ENCODE measurements at regions not wholly inside any gene's neighbourhood (a gene's known extent, or its start where the extent isn't known, plus 50 kb on each side); places are given as distances from the start of the nearest gene placed in this dataset.

DNA sequence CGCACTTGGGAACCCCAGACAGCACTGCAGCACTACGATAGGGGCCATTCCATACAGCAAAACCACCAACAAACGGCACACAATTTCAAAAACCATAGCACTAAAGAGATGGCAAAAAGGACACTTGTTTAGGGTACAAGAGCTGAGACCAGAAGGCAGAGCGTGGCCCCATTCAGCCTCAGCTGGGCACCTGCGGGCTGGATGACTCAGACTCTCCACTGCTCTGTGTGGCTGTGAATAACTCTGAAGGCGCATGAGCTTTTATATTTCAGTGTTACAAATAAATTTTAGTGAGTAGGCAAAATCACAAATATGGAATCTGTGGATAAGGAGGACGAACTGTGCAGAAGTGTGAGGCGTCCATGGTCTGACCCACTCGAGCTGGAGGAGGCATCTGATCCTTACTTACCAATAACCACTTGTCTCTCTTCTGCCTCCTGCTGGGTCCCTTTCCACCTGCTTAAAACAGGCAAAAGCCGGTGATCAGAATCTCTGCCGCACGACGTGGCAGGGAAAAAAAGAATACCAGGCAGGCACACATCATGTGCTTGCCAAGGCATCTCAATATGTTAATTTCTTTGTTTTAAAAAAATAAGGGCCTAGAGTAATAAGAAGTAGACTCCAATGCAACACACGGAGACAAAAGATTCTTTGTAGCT lies 325.7 kb downstream of the SHANK2 start:
- Mint-ChIP-seq H3K27ac (no peak overlapping the region), H3K4me1 (ENCODE audit: low read depth) (no peaks in the 10 kb centered on the region), H3K36me3 (ENCODE audit: low read depth) (no peaks in the 10 kb centered on the region), H3K4me3 (no peak overlapping the region), H3K9me3 (peaks cover 20% of the 10 kb centered on the region), H3K27me3 (no peaks in the 10 kb centered on the region)
- intact Hi-C loops (cut with micrococcal nuclease), result no loop called here

DNA sequence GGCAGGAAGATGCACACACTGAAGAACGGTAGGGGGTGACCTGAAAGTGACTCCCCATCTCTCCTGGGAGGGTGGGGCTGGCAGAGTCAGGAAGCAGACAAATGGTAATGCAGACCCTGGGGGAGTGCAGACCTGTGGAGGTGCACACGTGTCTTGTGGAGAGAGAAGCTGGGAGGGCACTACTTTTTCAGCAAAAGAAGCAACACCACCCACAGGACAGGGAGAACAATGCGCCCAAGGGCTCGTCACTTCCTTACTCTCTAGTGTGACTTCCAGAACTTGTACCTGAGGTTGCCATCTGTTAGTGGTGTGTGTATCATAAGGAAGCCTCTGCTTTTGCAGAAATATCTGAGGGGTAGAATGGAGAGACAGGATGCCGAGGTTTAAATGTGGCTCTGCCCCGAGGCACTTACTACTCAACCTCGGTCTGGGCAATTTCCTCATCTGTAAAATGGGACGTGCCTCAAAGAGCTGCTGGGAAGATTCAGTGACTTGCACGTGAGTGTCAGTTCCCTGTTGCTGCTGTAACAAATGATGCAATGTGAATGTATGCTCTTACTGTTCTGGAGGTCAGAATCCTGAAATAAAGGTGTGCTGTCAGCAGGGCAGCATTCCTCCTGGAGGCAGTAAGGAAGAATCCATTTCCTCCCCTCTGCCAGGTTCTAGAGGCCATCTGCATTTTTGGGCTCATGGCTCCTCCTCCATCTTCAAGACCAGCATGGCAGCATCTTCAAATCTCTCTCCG lies 323.4 kb downstream of the SHANK2 start:
- Mint-ChIP-seq H3K4me1 (ENCODE audit: low read depth) (no peaks in the 10 kb centered on the region), H3K9me3 (no peaks in the 10 kb centered on the region), H3K27ac (no peak overlapping the region), H3K27me3 (no peaks in the 10 kb centered on the region), H3K4me3 (no peak overlapping the region), H3K36me3 (ENCODE audit: low read depth) (no peaks in the 10 kb centered on the region)
- intact Hi-C loops (cut with micrococcal nuclease), result no loop called here

DNA sequence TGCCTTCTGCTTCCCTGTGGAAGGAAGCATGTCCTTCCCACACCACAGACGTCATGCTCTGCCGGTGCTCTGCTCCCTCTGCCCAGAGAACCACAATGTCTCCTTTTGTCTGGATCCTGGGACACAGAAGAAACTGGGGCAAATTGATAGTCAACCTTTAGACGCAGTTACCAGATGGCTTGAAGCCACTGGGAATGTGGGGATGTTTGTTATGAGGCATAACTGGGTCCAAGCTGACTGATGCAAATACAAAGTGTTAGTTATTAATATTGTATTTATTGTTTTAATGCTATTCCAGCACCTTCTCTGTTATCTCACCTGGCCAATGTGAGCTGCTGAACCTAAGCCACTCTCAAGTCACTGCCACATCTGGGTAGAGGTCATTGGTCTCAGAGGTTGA lies 322.2 kb downstream of the SHANK2 start:
- no peak overlapping the region for H3K27ac Mint-ChIP-seq
- no peaks in the 10 kb centered on the region for H3K36me3 Mint-ChIP-seq (ENCODE audit: low read depth)
- no peaks in the 10 kb centered on the region for H3K9me3 Mint-ChIP-seq
- H3K4me1 Mint-ChIP-seq (ENCODE audit: low read depth), result no peaks in the 10 kb centered on the region
- no peaks in the 10 kb centered on the region for H3K27me3 Mint-ChIP-seq
- intact Hi-C loops (cut with micrococcal nuclease), result no loop called here
- no peak overlapping the region for H3K4me3 Mint-ChIP-seq

DNA sequence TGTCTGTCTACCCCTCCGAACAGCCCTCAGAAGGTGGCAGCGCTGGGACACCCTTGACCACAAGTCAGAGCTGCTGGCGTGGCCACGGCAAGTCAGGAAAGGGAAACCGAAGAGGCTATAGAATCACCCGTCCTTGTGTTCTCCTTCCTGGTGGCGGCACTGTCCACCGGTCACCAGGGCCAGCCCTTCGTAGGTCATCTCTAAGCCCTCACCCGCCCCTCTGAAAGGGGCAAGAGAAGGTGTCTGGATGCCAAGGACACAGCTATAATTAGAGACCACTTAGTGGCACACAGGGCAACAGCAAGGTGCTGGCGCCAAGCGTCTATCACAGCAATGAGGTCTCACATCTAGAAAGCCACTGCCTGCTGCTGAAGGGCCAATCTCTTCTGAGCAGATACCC lies 320.9 kb downstream of the SHANK2 start:
- intact Hi-C loops (cut with micrococcal nuclease), result no loop called here
- H3K9me3 Mint-ChIP-seq, result no peaks in the 10 kb centered on the region
- H3K27ac Mint-ChIP-seq, result no peak overlapping the region
- no peak overlapping the region for H3K4me3 Mint-ChIP-seq
- H3K4me1 Mint-ChIP-seq (ENCODE audit: low read depth), result no peaks in the 10 kb centered on the region
- H3K36me3 Mint-ChIP-seq (ENCODE audit: low read depth), result no peaks in the 10 kb centered on the region
- H3K27me3 Mint-ChIP-seq, result no peaks in the 10 kb centered on the region

DNA sequence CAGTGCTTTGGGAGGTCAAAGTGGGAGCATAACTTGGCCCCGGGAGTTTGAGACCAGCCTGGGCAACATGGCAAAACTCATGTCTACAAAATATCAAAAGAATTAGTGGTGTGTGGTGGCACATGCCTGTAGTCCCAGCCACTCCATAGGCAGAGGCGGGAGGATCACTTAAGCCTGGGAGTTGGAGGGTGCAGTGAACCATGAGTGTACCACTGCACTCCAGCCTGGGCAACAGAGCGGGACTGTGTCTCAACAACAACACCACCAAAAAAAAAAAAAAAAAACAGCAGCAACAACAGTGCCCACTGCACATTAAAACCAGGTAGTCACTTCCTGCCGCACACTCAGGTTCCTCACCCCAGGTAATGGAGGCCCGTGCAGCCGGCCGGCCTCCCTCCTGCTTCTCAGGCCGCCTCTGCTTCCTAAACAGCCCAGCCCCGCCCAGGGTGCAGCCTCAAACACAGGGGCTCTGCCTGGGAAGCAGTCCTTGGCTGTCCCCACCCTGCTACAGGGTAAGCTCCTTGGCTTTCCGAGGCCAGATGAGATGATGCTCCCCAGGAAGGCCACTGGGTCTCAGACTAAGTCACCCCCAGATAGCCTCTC lies 318.3 kb downstream of the SHANK2 start:
- intact Hi-C loops (cut with micrococcal nuclease), result no loop called here
- no peaks in the 10 kb centered on the region for H3K4me1 Mint-ChIP-seq (ENCODE audit: low read depth)
- no peaks in the 10 kb centered on the region for H3K36me3 Mint-ChIP-seq (ENCODE audit: low read depth)
- H3K27me3 Mint-ChIP-seq, result no peaks in the 10 kb centered on the region
- H3K27ac Mint-ChIP-seq, result no peak overlapping the region
- H3K9me3 Mint-ChIP-seq, result peaks cover 10% of the 10 kb centered on the region
- H3K4me3 Mint-ChIP-seq, result no peak overlapping the region

DNA sequence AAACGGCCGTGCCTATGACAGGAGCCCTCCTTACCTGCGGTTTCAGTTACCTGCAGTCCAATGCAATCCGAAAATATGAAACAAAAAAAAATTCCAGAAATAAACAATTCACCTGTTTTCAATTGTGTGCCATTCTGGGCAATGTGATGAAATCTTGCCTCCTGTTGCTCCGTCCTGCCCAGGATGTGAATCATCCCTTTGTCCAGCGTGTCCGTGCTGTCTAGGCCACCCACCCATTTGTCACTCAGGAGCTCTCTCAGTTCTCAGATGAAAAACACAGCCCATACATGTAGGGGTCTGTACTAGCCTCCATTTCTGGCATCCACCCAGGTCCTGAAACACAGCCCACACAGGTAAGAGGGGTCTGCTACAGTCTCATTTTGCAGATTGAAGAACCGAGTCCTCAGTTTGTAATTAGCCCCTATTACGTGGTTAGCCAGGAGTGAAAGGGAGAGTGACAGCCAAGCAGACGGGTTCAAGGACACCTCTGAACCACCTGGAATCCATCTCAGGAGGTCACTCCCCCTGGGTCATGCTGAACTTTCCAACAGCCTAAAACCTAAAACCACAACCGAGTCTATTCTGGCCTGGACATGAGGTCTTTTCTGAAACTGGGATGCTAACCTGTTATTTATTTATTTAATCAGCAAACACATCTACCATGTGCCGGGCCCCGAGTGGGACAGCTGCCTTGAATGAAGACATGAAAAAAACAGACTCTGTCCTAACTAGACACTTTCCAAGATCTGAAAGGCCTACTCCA lies 317.2 kb downstream of the SHANK2 start:
- Mint-ChIP-seq H3K27me3 (no peaks in the 10 kb centered on the region), H3K4me1 (ENCODE audit: low read depth) (no peaks in the 10 kb centered on the region), H3K36me3 (ENCODE audit: low read depth) (no peaks in the 10 kb centered on the region), H3K4me3 (no peak overlapping the region), H3K27ac (no peak overlapping the region), H3K9me3 (peaks cover 16% of the 10 kb centered on the region)
- intact Hi-C loops (cut with micrococcal nuclease), result no loop called here

DNA sequence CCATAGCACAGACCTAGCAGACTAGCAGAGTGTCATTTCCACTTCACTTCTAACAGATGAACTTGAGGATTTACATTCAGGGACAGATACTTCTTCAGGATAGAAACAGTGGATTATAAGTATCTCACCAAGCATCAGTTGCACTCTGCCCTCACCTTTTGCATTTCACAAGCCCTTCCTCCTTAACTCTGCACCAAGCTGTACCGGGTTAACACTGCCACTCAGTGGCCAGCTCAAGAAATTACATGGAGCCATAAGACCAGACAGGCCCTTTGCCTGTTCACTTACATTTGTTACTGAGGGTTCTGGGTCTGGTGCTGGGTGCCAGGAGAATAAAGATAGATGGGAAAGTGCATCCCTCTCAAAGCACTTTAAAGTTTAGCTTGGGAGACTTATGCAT lies 309.8 kb downstream of the SHANK2 start:
- H3K27me3 Mint-ChIP-seq, result no peaks in the 10 kb centered on the region
- intact Hi-C loops (cut with micrococcal nuclease), result no loop called here
- H3K36me3 Mint-ChIP-seq (ENCODE audit: low read depth), result no peaks in the 10 kb centered on the region
- H3K9me3 Mint-ChIP-seq, result peaks cover 85% of the 10 kb centered on the region
- H3K4me3 Mint-ChIP-seq, result no peak overlapping the region
- no peak overlapping the region for H3K27ac Mint-ChIP-seq
- H3K4me1 Mint-ChIP-seq (ENCODE audit: low read depth), result no peaks in the 10 kb centered on the region

DNA sequence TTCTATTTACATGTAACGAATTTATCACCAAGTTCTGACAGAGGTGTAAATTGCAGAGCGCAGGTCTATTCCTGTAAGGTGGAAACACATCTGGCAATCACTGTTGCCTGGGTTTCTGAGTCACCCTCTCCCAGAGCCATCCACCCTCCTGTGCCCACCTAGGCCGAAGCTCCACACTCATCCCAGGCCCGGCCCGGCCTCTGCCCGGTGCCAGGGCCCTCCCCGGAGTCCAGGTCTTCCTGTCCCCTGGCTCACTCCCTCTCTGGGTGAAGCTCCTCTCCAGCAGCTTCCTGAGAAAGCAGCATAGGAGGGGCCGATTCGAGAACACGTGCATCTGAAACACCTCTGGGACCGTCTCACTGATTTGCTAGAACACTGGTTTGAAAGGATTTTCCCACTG lies 308.2 kb downstream of the SHANK2 start:
- intact Hi-C loops (cut with micrococcal nuclease), result no loop called here
- no peaks in the 10 kb centered on the region for H3K4me1 Mint-ChIP-seq (ENCODE audit: low read depth)
- H3K27ac Mint-ChIP-seq, result no peak overlapping the region
- H3K36me3 Mint-ChIP-seq (ENCODE audit: low read depth), result no peaks in the 10 kb centered on the region
- no peak overlapping the region for H3K4me3 Mint-ChIP-seq
- no peaks in the 10 kb centered on the region for H3K27me3 Mint-ChIP-seq
- H3K9me3 Mint-ChIP-seq, result peaks cover 80% of the 10 kb centered on the region

DNA sequence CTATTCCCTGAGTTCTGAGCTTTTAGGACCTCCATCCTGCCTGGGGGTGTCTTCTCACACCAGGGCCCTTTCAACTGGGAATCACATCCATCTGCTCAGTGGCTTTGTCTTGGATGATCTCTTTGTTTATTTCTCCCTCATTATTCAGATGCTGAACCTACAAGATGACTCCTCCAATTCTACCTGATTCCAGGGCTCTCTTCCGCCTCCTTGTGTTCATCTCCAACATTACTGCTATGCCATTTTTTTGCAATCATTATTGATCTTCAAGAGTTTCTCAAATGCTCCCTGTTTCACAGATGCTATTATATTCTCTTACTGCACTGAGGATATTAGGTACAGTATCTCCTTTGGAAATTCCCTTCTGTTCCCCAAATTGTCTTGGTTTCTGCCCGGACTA lies 307.7 kb downstream of the SHANK2 start:
- intact Hi-C loops (cut with micrococcal nuclease), result no loop called here
- H3K4me1 Mint-ChIP-seq (ENCODE audit: low read depth), result no peaks in the 10 kb centered on the region
- no peak overlapping the region for H3K4me3 Mint-ChIP-seq
- peaks cover 79% of the 10 kb centered on the region for H3K9me3 Mint-ChIP-seq
- no peaks in the 10 kb centered on the region for H3K27me3 Mint-ChIP-seq
- no peaks in the 10 kb centered on the region for H3K36me3 Mint-ChIP-seq (ENCODE audit: low read depth)
- H3K27ac Mint-ChIP-seq, result no peak overlapping the region

DNA sequence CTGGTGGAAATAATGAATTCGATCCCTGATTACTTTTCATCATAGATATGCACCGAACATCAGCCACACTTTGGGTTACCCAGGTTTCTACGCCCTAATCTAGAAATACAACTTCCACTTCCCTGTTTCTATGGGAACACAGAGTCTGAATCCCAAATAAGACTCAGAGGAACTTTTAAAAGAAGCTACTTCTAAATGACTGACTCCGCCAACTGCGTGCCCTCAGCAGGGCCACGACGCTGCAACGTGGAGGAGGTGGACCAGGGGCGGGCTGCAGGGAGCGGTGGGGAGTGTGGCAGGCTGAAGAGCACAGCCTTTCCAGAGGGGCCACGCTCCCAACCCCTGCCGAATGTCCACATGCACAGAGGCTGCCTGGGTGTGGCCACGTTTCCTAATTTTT lies 304.0 kb downstream of the SHANK2 start:
- Mint-ChIP-seq H3K9me3 (peaks cover 56% of the 10 kb centered on the region), H3K4me1 (ENCODE audit: low read depth) (no peaks in the 10 kb centered on the region), H3K36me3 (ENCODE audit: low read depth) (no peaks in the 10 kb centered on the region), H3K4me3 (no peak overlapping the region), H3K27me3 (no peaks in the 10 kb centered on the region), H3K27ac (no peak overlapping the region)
- intact Hi-C loops (cut with micrococcal nuclease), result no loop called here

DNA sequence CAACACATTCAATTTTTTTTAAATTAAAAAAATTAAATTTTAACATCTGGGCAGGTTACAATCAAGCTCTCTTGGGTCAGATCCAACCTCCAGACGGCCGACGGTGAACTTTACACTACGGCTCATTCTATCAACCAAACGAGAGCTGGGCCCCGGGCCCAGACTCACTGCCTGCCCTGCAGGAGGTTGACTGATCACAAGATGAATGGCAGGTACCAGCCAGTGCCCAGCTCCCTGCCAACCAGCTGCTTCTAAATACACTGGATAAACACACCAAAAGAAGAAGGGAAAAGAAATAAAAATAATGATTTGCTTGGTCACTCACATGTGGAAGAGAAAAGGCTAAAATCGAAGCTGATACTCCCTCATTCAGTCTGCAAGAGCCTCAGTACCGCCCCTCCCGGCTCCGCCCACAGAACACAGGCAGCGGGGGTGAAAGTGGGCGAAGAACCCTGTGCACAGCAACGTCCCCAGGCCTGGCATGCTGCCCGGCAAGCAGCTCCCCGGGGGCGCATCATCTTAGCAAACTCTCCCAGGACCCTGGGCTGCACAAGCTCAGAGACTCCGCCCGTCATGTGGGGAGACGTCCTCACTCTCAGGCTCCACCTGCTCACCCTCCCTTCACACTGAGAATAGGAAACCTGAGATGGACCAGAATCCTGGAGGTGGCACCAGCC lies 303.4 kb downstream of the SHANK2 start:
- intact Hi-C loops (cut with micrococcal nuclease), result no loop called here
- no peaks in the 10 kb centered on the region for H3K36me3 Mint-ChIP-seq (ENCODE audit: low read depth)
- H3K9me3 Mint-ChIP-seq, result peaks cover 50% of the 10 kb centered on the region
- H3K27me3 Mint-ChIP-seq, result no peaks in the 10 kb centered on the region
- no peak overlapping the region for H3K27ac Mint-ChIP-seq
- H3K4me3 Mint-ChIP-seq, result no peak overlapping the region
- H3K4me1 Mint-ChIP-seq (ENCODE audit: low read depth), result no peaks in the 10 kb centered on the region

DNA sequence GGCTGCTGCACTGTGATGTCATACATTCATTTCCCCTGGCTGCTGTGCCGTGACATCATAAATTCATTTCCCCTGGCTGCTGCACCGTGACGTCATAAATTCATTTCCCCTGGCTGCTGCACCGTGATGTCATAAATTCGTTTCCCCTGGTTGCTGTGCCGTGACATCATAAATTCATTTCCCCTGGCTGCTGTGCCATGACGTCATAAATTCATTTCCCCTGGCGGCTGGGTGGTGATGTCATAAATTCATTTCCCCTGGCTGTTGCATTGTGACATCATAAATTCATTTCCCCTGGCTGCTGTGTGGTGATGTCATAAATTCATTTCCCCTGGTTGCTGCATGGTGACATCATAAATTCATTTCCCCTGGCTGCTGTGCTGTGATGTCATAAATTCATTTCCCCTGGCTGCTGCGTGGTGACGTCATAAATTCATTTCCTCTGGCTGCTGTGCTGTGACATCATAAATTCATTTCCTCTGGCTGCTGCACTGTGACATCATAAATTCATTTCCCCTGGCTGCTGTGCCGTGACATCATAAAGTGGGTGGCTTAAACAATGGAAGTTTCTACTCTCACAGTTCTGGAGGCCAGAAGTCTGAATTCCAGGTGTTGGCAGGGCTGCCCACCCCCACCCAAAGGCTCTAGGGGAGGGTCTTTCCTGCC lies 301.1 kb downstream of the SHANK2 start:
- intact Hi-C loops (cut with micrococcal nuclease), result no loop called here
- no peaks in the 10 kb centered on the region for H3K36me3 Mint-ChIP-seq (ENCODE audit: low read depth)
- H3K9me3 Mint-ChIP-seq, result peaks cover 27% of the 10 kb centered on the region
- no peak overlapping the region for H3K4me3 Mint-ChIP-seq
- H3K4me1 Mint-ChIP-seq (ENCODE audit: low read depth), result no peaks in the 10 kb centered on the region
- no peaks in the 10 kb centered on the region for H3K27me3 Mint-ChIP-seq
- H3K27ac Mint-ChIP-seq, result no peak overlapping the region

DNA sequence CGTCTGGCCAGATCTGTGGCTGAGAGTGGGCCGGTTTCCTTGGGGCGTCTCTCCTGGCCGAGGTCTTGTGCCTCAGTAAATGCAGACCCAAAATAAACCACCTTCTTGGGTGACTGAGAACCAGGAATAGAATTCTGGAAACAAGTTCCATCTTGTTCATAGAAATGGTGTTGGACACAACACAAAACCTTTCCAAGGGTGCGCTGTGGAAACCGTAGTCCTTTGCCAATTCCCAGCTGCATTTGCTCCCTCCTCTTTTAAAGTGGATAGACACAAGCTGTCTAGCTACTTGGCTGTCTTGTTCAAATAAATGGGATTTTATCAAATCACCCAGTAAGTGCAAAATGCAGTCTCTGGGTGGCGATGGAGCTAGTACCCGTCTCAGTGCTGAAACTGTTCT lies 300.2 kb downstream of the SHANK2 start:
- peaks cover 19% of the 10 kb centered on the region for H3K9me3 Mint-ChIP-seq
- H3K27ac Mint-ChIP-seq, result no peak overlapping the region
- no peaks in the 10 kb centered on the region for H3K36me3 Mint-ChIP-seq (ENCODE audit: low read depth)
- H3K27me3 Mint-ChIP-seq, result no peaks in the 10 kb centered on the region
- no peak overlapping the region for H3K4me3 Mint-ChIP-seq
- H3K4me1 Mint-ChIP-seq (ENCODE audit: low read depth), result no peaks in the 10 kb centered on the region
- intact Hi-C loops (cut with micrococcal nuclease), result no loop called here
